T1000 (cell line): ENCODE measurements at regions not wholly inside any gene's neighbourhood (a gene's known extent, or its start where the extent isn't known, plus 50 kb on each side); places are given as distances from the start of the nearest gene placed in this dataset.

Experiments
- DNase-seq: peaks from one replicate; lab custom pipeline; 2025; ENCODE audit warnings: mixed read lengths; lab: John Stamatoyannopoulos, UW

DNA sequence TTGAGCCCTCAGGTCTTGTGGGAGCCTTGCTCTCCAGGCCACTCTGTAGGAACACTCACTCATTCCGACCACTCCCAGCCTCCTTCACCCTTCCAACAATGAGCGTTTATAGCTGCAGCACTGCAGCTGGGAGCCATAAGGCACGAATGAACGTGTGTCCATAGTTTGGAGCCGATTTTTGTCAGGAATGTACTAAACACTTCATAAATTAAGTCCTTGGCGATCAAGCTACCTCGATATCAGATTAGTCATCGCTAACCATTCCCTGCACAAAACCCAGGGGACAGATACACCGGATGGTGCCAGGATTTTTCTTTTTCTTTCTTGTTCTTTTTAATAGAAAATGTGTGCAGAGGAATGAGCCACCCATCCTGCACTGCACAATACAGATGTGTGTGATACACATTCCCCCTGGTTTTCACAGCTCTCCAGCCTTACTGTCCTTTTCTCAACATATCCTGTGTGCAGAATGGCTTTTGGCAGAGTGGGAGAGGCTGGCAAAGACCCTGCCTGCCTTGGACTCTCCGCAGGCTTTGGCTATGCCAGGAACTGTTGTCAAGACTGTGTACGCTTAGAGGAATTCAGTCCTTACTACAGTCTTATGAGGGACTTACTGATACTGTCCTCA lies 68.4 kb upstream of the ELAC2 start:
- DNase-seq: no peak

GRCh38 chr17:13085578-13085977 lies 67.8 kb upstream of the ELAC2 start:
- DNase-seq: no peak

DNA sequence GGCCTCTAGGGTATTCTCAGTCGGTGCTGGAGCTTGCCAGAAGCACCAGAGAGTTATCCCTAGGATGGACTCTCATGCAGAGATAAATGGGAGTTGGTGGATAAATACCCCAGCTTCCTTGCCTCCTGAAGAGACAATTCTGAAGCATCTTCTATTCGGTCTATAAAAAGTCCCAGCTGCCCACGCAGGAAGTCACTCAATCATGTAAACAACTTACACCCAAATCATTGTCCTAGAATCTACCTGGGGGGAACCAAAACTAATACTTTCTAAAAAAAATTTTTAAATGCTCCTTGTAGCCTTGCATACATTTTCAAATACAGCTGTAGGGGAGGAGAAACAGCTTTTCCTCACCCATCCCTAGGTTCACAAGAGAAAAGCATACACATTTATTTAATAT lies 66.6 kb upstream of the ELAC2 start:
- no peak for DNase-seq

GRCh38 chr17:13078591-13079385 lies 61.0 kb upstream of the ELAC2 start:
- DNase-seq: no peak

GRCh38 chr17:13076905-13077304 lies 59.1 kb upstream of the ELAC2 start:
- no peak for DNase-seq

DNA sequence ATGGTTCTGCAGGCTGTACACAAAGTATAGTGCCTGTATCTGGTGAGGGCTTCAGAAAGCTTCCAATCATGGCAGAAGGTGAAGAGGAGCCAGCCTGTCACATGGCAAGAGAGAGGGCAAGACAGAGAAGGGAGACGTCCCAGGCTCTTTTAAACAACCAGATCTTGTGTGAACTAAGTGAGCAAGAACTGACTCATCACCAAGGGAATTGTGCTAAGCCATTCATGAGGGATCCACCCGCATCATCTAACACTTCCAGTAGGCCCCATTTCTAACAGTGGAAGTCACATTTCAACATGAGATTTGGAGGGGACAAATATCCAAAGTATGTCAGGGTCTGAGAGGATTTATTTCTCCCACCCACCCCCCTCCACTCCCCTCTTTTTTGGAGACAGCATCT lies 56.2 kb upstream of the ELAC2 start:
- no peak for DNase-seq

DNA sequence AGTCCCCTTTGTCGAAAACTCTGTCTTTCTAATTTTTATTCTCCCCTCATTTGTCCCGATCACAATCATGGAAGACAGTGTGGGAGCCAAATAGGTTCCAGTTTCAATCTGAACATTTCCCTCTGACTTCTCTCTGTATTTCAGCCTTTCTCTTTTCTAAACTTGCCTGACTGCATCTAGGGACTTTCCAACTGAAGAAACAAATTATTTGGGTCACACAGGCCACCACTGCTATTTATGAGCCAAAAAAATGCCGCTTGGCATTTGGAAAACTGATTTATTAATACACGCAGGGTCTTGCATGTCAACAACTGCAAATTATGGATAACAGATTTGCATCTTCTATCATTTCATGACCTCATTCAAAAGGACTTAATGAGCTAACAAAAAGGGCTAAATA lies 55.2 kb upstream of the ELAC2 start:
- no peak for DNase-seq

DNA sequence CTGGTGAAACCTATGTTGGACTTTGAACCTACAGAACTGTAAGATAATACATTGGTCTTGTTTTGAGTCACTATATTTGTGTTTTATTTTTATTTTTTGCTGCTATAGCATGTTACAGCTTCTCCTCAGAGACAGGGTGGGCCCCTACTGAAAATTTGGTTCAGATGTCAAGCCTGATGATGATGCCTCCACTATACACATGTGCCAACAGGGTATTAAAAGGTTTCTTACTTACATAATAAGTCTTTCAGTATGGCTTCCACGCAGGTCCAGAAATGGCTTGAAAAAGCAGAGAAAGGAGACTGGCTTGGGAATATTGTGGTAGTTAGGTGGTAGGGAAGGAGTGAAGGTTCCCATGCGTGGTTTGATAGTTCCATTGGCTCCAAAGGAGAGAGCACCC lies 52.9 kb upstream of the ELAC2 start:
- no peak for DNase-seq

GRCh38 chr17:13067629-13068303 lies 49.9 kb upstream of the ELAC2 start:
- DNase-seq: no peak
